NB4 (cell line): ENCODE measurements at regions not wholly inside any gene's neighbourhood (a gene's known extent, or its start where the extent isn't known, plus 50 kb on each side); places are given as distances from the start of the nearest gene placed in this dataset.

Experiments
- CTCF ChIP-seq: IDR thresholded peaks from one replicate; pipeline ENCODE4 v1.5.1; 2012; ENCODE audit warnings: low read depth, low read length
- MYC ChIP-seq: IDR thresholded peaks from 2 replicates; pipeline ENCODE4 v1.6.1; 2011; ENCODE audit warnings: low read depth, low read length
- POLR2A ChIP-seq: IDR thresholded peaks from 2 replicates; pipeline ENCODE4 v1.6.1; 2011; ENCODE audit warnings: mild to moderate bottlenecking; ENCODE audit not compliant: insufficient read length; ENCODE audit errors: extremely low read depth
- TF ChIP-seq, protein P1 (sequence below): IDR thresholded peaks from 2 replicates; pipeline ENCODE4 v1.6.1; 2011; ENCODE audit warnings: low read depth, low read length

- no peak for TF ChIP-seq MYC
- TF ChIP-seq CTCF: no peak
- TF ChIP-seq POLR2A: no peak
- TF ChIP-seq, protein P1, sequence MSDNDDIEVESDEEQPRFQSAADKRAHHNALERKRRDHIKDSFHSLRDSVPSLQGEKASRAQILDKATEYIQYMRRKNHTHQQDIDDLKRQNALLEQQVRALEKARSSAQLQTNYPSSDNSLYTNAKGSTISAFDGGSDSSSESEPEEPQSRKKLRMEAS: no peak
Observed at GRCh38 chr10:128871671-128872231, 595.3 kb upstream of the MGMT start.
